ENCODE measurements at regions not wholly inside any gene's neighbourhood (a gene's known extent, or its start where the extent isn't known, plus 50 kb on each side); places are given as distances from the start of the nearest gene placed in this dataset.

DNA sequence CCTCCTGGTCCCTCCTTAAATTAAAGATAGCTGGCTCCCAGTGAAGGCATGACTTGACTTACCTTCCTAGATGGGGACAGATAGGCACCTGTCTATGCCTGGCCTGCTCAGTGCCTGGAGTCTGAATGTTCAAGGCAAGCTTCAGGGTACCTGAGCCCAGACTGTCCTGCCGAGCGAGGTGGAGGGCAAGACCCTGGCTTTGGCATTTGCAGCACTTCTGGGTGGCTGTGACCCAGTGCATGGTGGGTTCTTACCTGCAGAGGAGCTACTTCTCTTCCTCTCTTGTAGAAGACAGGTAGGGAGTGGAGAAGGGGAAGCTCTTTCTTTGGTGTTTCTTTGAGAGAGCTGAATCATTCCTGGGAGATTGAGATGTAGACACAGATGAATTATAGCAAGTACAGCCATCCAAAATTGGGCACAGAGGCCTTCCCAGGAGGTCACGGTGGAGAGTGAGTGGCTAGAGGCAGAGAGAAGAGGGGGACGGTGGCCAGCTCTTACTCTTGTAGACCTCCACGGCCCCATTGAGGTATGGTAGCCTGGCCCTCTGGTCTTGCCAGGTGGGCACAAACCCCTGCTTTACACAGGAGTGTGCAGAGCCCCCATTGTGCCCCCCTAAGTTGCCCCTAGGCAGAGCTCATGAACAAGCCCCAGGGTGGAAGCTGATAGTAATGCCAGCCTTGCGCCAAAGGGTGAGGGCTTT lies 402.5 kb upstream of the TPM1 start:
- no peak overlapping the region for H3K27ac ChIP-seq
- H3K79me2 ChIP-seq: peaks cover 39% of the 10 kb centered on the region
- H3K9me3 ChIP-seq (ENCODE audit: low read depth): no peaks in the 10 kb centered on the region
- 97% methylated on average over 6 of the region's 6 CpGs for whole genome bisulfite sequencing (ENCODE audit: low lambda C conversion rate, missing lambda C conversion rate)
- no peak overlapping the region for H3K4me2 ChIP-seq
- no peak for DNase-seq (ENCODE audit: low spot score)
- TF ChIP-seq EZH2 (IDR thresholded peaks at IDR 0.05; ENCODE audit: borderline replicate concordance) (no peak), EZH2phosphoT487 (IDR thresholded peaks at IDR 0.05; ENCODE audit: low read depth, severe bottlenecking, unreplicated experiment) (no peak)
- TF ChIP-seq, protein P1, sequence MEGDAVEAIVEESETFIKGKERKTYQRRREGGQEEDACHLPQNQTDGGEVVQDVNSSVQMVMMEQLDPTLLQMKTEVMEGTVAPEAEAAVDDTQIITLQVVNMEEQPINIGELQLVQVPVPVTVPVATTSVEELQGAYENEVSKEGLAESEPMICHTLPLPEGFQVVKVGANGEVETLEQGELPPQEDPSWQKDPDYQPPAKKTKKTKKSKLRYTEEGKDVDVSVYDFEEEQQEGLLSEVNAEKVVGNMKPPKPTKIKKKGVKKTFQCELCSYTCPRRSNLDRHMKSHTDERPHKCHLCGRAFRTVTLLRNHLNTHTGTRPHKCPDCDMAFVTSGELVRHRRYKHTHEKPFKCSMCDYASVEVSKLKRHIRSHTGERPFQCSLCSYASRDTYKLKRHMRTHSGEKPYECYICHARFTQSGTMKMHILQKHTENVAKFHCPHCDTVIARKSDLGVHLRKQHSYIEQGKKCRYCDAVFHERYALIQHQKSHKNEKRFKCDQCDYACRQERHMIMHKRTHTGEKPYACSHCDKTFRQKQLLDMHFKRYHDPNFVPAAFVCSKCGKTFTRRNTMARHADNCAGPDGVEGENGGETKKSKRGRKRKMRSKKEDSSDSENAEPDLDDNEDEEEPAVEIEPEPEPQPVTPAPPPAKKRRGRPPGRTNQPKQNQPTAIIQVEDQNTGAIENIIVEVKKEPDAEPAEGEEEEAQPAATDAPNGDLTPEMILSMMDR (IDR thresholded peaks at IDR 0.05; ENCODE audit: poor library complexity): no peak
- H3K9me2 ChIP-seq (replicated peaks; ENCODE audit: insufficient read depth): no peaks in the 10 kb centered on the region
- H3K27me3 ChIP-seq: no peaks in the 10 kb centered on the region
- H3K36me3 ChIP-seq (replicated peaks; ENCODE audit: insufficient read depth, low read depth): no peaks in the 10 kb centered on the region
- no peak overlapping the region for H2AFZ ChIP-seq
- H4K20me1 ChIP-seq (ENCODE audit: insufficient read depth, poor library complexity, severe bottlenecking): no peaks in the 10 kb centered on the region
- no peaks in the 10 kb centered on the region for H3K4me1 ChIP-seq (ENCODE audit: insufficient read depth)
- H3K4me3 ChIP-seq: no peak overlapping the region

DNA sequence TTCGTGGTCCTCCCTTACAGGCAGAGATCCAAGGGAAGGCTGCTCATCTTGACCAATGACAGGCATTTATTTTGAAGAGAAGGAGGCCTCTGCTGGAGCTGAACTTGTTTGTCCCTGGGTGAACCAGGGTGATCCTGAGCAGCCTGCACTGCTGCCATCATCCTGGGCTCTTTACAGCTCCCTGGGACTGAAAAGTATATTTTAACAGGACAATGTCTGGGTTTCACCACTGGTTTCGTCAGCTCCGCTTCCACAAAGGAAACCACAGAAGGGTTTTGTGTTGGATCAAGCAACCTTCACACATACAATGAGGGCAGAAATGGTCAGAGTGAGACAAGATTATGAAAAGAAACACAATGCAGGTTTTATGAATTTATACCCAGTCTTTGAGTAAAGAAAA lies 400.7 kb upstream of the TPM1 start:
- no peaks in the 10 kb centered on the region for H3K9me2 ChIP-seq (replicated peaks; ENCODE audit: insufficient read depth)
- no peaks in the 10 kb centered on the region for H4K20me1 ChIP-seq (ENCODE audit: insufficient read depth, poor library complexity, severe bottlenecking)
- H3K4me2 ChIP-seq: no peak overlapping the region
- no peaks in the 10 kb centered on the region for H3K9me3 ChIP-seq (ENCODE audit: low read depth)
- no peaks in the 10 kb centered on the region for H3K36me3 ChIP-seq (replicated peaks; ENCODE audit: insufficient read depth, low read depth)
- 94% methylated on average over 3 of the region's 3 CpGs for WGBS (ENCODE audit: low lambda C conversion rate, missing lambda C conversion rate)
- peaks cover 30% of the 10 kb centered on the region for H3K79me2 ChIP-seq
- H2AFZ ChIP-seq: no peak overlapping the region
- H3K27ac ChIP-seq: no peak overlapping the region
- no peaks in the 10 kb centered on the region for H3K4me1 ChIP-seq (ENCODE audit: insufficient read depth)
- H3K27me3 ChIP-seq: no peaks in the 10 kb centered on the region
- DNase-seq (ENCODE audit: low spot score): no peak
- no peak overlapping the region for H3K4me3 ChIP-seq
- no peak for TF ChIP-seq EZH2phosphoT487 (IDR thresholded peaks at IDR 0.05; ENCODE audit: low read depth, severe bottlenecking, unreplicated experiment)
- TF ChIP-seq, protein P1 (IDR thresholded peaks at IDR 0.05; ENCODE audit: poor library complexity): no peak
- TF ChIP-seq EZH2 (IDR thresholded peaks at IDR 0.05; ENCODE audit: borderline replicate concordance): no peak

DNA sequence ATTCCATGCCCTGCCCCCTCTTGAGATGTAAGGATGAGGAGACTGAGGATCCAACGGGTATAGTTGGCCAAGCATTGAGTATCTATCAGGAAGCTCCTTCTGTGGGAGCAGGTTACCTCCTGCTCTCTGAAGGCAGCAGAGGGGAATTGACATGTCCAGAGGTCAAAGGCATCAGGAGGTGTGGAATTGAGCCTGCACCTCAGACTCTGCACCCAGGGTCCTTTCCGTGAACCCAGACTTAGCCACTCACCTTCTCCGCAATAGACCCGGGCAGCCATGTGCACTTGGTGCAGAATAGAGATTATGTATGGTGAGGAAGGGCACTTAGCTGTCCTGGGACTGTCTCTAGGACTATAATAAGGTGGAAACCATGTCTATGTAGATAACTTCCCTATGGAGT lies 399.0 kb upstream of the TPM1 start:
- Histone ChIP-seq H3K27ac (no peak overlapping the region), H2AFZ (no peak overlapping the region), H3K79me2 (peaks cover 20% of the 10 kb centered on the region), H3K9me2 (replicated peaks; ENCODE audit: insufficient read depth) (no peaks in the 10 kb centered on the region), H4K20me1 (ENCODE audit: insufficient read depth, poor library complexity, severe bottlenecking) (no peaks in the 10 kb centered on the region), H3K36me3 (replicated peaks; ENCODE audit: insufficient read depth, low read depth) (no peaks in the 10 kb centered on the region), H3K9me3 (ENCODE audit: low read depth) (no peaks in the 10 kb centered on the region), H3K27me3 (no peaks in the 10 kb centered on the region), H3K4me3 (no peak overlapping the region), H3K4me1 (ENCODE audit: insufficient read depth) (no peaks in the 10 kb centered on the region), H3K4me2 (no peak overlapping the region)
- 97% methylated on average over 4 of the region's 4 CpGs for WGBS (ENCODE audit: low lambda C conversion rate, missing lambda C conversion rate)
- no peak for TF ChIP-seq EZH2phosphoT487 (IDR thresholded peaks at IDR 0.05; ENCODE audit: low read depth, severe bottlenecking, unreplicated experiment)
- TF ChIP-seq, protein P1 (IDR thresholded peaks at IDR 0.05; ENCODE audit: poor library complexity): no peak
- no peak for TF ChIP-seq EZH2 (IDR thresholded peaks at IDR 0.05; ENCODE audit: borderline replicate concordance)
- DNase-seq (ENCODE audit: low spot score): no peak
